RWPE2 (cell line): ENCODE measurements at regions not wholly inside any gene's neighbourhood (a gene's known extent, or its start where the extent isn't known, plus 50 kb on each side); places are given as distances from the start of the nearest gene placed in this dataset.
"Not testable (repeated sequence)": the region's sequence is repeated elsewhere in the genome, so short reads cannot be mapped to it uniquely, and the experiment has no call there.

ENCODE experiments used
- ATAC-seq: fragments of 200-7000 bp; cut with Tn5 transposase; 3 replicates; pipeline ENCODE4 v1.9.1; 2021; ENCODE audit warnings: low read depth
- DNase-seq: peaks from one replicate; pipeline ENCODE4 v3.0.0-alpha.2; 2020; ENCODE audit warnings: low spot score
- H3K27ac ChIP-seq: fragments of 450-650 bp; 2 replicates; pipeline ENCODE4 v1.5.1; 2017; ENCODE audit warnings: mild to moderate bottlenecking; ENCODE audit not compliant: poor library complexity, severe bottlenecking
- H3K27me3 ChIP-seq: fragments of 250-450 bp; sonication (Bioruptor Pico); 2 replicates; pipeline ENCODE4 v1.5.1; 2021; ENCODE audit warnings: mild to moderate bottlenecking, moderate library complexity; ENCODE audit not compliant: insufficient read depth, poor library complexity, severe bottlenecking
- H3K36me3 ChIP-seq: fragments of 250-450 bp; sonication (Bioruptor Pico); 2 replicates; pipeline ENCODE4 v1.5.1; 2020; ENCODE audit warnings: low read depth, mild to moderate bottlenecking, moderate library complexity
- H3K4me1 ChIP-seq: fragments of 250-450 bp; sonication (Bioruptor Pico); 2 replicates; pipeline ENCODE4 v1.5.1; 2021; ENCODE audit warnings: mild to moderate bottlenecking, moderate library complexity; ENCODE audit not compliant: insufficient read depth, poor library complexity, severe bottlenecking
- H3K4me3 ChIP-seq: fragments of 250-450 bp; sonication (Bioruptor Pico); 2 replicates; pipeline ENCODE4 v1.5.1; 2021; ENCODE audit warnings: mild to moderate bottlenecking, moderate library complexity; ENCODE audit not compliant: severe bottlenecking
- H3K9me3 ChIP-seq: fragments of 250-450 bp; sonication (Bioruptor Pico); 2 replicates; pipeline ENCODE4 v1.5.1; 2021; ENCODE audit warnings: mild to moderate bottlenecking, moderate library complexity; ENCODE audit not compliant: severe bottlenecking
- TF ChIP-seq, protein P1 (sequence below): fragments of 450-650 bp; IDR thresholded peaks from one replicate; pipeline ENCODE4 v1.5.1; 2017; ENCODE audit warnings: mild to moderate bottlenecking, moderate library complexity; ENCODE audit not compliant: poor library complexity, severe bottlenecking

DNA sequence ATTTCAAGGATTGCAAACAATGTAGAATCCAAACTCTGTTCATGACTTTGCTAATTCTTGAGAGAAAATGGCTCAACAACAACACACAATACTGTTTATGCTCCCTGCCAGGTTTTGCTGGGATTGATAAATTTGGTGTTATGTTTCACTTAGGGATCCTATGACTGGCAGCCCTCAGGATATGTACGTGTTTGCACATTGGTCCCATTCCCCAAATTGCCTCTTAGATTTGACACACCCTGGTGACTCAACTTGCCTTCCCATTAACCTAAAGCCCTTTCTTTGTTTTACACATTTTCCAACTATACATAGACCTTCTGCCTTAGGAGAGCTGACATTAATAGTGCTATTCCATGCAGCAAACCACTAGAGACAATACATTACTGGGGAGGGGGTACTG is 809.4 kb upstream of the AMELY start:
- ATAC-seq (peak; percentile 70), DNase-seq (peak; percentile 71)
- Histone ChIP-seq H3K4me1 (peaks cover 33% of the 10 kb centered on the region), H3K27me3 (no peaks in the 10 kb centered on the region), H3K9me3 (no peaks in the 10 kb centered on the region), H3K4me3 (no peak overlapping the region), H3K36me3 (no peaks in the 10 kb centered on the region), H3K27ac (peak overlapping the region; percentile 97)
- TF ChIP-seq, protein P1, sequence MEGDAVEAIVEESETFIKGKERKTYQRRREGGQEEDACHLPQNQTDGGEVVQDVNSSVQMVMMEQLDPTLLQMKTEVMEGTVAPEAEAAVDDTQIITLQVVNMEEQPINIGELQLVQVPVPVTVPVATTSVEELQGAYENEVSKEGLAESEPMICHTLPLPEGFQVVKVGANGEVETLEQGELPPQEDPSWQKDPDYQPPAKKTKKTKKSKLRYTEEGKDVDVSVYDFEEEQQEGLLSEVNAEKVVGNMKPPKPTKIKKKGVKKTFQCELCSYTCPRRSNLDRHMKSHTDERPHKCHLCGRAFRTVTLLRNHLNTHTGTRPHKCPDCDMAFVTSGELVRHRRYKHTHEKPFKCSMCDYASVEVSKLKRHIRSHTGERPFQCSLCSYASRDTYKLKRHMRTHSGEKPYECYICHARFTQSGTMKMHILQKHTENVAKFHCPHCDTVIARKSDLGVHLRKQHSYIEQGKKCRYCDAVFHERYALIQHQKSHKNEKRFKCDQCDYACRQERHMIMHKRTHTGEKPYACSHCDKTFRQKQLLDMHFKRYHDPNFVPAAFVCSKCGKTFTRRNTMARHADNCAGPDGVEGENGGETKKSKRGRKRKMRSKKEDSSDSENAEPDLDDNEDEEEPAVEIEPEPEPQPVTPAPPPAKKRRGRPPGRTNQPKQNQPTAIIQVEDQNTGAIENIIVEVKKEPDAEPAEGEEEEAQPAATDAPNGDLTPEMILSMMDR: no peak

DNA sequence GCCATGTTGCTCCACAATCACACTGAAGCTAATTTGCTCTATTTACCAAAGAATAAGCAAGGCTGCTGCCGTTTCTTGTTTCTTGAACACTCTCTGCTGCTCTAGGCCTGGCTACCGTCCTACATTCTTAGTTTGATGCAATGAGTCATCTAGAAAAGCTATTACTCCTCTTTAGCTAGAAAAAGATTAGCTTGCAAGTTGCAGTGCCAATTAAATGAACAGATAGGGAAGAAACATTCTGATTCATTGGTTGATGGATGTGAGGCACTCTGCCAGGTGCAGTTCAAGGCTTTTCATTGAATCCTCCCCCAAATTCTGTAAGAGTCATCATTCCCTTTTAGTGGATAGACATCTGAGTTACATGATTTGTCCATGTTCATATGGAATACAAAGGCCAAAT is 807.7 kb upstream of the AMELY start:
- TF ChIP-seq, protein P1: no peak
- Histone ChIP-seq H3K4me1 (peaks cover 33% of the 10 kb centered on the region), H3K27me3 (no peaks in the 10 kb centered on the region), H3K36me3 (no peaks in the 10 kb centered on the region), H3K4me3 (no peak overlapping the region), H3K27ac (peak overlapping the region; percentile 97), H3K9me3 (no peaks in the 10 kb centered on the region)
- ATAC-seq: peak; percentile 75
- DNase-seq: peak; percentile 73

DNA sequence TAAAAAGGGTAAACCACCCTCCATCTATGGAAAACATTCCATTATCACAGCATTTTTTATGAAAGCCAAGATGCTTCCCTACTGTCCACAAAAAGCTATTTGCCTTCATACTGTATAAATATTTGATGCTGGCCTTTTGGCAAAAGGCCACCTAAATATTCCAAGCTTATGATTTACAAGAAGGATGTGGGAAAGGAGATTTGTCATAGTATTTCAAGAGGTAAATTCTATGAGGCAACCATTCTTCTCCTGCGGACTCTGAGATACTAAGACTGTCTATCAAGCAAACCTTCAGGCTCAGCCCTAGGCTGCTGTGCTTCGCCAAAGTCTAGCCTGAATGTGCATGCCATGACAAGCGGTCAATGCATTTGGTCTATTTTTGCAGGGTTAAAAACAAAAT is 807.1 kb upstream of the AMELY start:
- Histone ChIP-seq H3K9me3 (no peaks in the 10 kb centered on the region), H3K27me3 (no peaks in the 10 kb centered on the region), H3K27ac (peak overlapping the region; percentile 97), H3K36me3 (no peaks in the 10 kb centered on the region), H3K4me3 (no peak overlapping the region), H3K4me1 (peaks cover 33% of the 10 kb centered on the region)
- ATAC-seq: peak; percentile 64
- TF ChIP-seq, protein P1: no peak
- no peak for DNase-seq

DNA sequence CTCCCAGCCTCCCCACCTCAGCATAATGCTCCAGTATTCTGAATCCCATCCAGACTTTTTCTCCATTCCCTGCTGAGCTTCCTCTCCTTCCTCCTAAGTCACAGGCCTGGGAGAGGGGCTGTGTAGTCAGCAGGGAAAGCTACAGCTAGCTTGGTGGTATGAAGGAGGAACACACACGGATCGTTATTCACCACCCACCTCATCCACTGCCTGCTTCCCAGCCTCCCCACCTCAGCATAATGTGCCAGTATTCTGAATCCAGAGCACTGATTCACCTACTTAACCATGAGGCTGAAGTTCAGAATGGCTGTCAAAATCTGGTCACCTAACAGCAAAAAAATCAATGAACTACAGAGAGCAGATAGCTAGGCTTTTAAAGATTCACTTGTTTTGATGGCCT is 806.6 kb upstream of the AMELY start:
- DNase-seq (no peak), ATAC-seq (no peak)
- peaks cover 33% of the 10 kb centered on the region for H3K4me1 ChIP-seq
- H3K4me3 ChIP-seq: no peak overlapping the region
- TF ChIP-seq, protein P1: no peak
- no peaks in the 10 kb centered on the region for H3K27me3 ChIP-seq
- no peaks in the 10 kb centered on the region for H3K36me3 ChIP-seq
- H3K27ac ChIP-seq: peak overlapping the region; percentile 97
- H3K9me3 ChIP-seq: no peaks in the 10 kb centered on the region

DNA sequence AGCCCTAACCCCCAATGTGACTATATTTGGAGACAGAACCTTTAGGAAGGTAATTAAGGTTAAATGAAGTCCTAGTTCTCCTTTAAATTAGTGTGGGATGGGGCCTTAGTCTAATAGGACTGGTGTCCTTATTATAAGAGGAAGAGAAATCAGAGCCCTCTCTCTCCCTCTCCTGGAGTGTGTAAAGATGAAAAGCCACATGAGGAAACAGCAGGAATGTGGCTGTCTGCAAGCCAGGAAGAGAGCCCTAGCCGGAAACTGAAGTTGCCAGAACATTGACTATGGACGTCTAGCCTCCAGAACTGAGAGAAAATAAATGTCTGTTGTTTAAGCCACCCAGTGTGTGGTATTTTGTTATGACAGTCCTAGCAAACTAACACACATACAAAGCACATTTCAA is 802.9 kb upstream of the AMELY start:
- Histone ChIP-seq H3K4me1 (peaks cover 21% of the 10 kb centered on the region), H3K27ac (no peak overlapping the region), H3K36me3 (no peaks in the 10 kb centered on the region), H3K27me3 (no peaks in the 10 kb centered on the region), H3K4me3 (no peak overlapping the region), H3K9me3 (no peaks in the 10 kb centered on the region)
- TF ChIP-seq, protein P1: no peak
- DNase-seq: no peak
- ATAC-seq: no peak

DNA sequence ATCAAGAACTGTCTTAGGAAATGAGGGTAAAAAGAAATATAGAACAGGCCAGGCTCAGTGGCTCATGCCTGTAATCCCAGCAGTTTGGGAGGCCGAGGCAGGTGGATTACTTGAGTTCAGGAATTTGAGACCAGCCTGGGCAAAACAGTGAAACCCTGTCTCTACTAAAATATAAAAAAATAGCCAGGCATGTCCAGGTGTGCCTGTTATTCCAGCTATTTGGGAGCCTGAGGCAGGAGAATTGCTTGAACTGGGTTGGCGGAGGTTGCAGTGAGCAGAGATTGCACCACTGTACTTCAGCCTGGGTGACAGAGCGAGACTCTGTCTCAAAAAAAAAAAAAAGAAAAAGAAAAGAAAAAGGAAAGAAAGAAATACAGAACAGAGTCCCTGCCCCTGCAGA is 802.2 kb upstream of the AMELY start:
- not testable (repeated sequence) for H3K9me3 ChIP-seq, H3K36me3 ChIP-seq, ATAC-seq, H3K27ac ChIP-seq, H3K4me3 ChIP-seq, H3K27me3 ChIP-seq, DNase-seq
- peaks cover 15% of the 10 kb centered on the region for H3K4me1 ChIP-seq
